ENCODE measurements at regions not wholly inside any gene's neighbourhood (a gene's known extent, or its start where the extent isn't known, plus 50 kb on each side); places are given as distances from the start of the nearest gene placed in this dataset.
A peak's percentile ranks its signal among the peaks of the same experiment; 100 is the strongest.

GRCh38 chr5:148720257-148720656 lies 65.9 kb upstream of the HTR4 start:
- DNase-seq, result no peak
- Histone ChIP-seq H3K4me1 (no peaks in the 10 kb centered on the region; the same call in 1 of the 2 replicates), H3K36me3 (no peaks in the 10 kb centered on the region), H3K27me3 (no peaks in the 10 kb centered on the region), H3K9me3 (no peaks in the 10 kb centered on the region), H3K4me3 (ENCODE audit: low read depth, low read length) (no peak overlapping the region)
- TF ChIP-seq CTCF (IDR thresholded peaks at IDR 0.05; ENCODE audit: low read depth, low read length), result no peak

GRCh38 chr5:148723143-148723542 lies 68.8 kb upstream of the HTR4 start:
- TF ChIP-seq CTCF (IDR thresholded peaks at IDR 0.05; ENCODE audit: low read depth, low read length), result no peak
- no peak overlapping the region for H3K4me3 ChIP-seq (ENCODE audit: low read depth, low read length)
- no peak for DNase-seq
- no peaks in the 10 kb centered on the region for H3K9me3 ChIP-seq
- H3K4me1 ChIP-seq, result peaks cover under 1% of the 10 kb centered on the region
- H3K27me3 ChIP-seq, result no peaks in the 10 kb centered on the region
- no peaks in the 10 kb centered on the region for H3K36me3 ChIP-seq

- peaks cover 3% of the 10 kb centered on the region for H3K4me1 ChIP-seq
- H3K4me3 ChIP-seq (ENCODE audit: low read depth, low read length), result no peak overlapping the region
- H3K27me3 ChIP-seq, result no peaks in the 10 kb centered on the region
- no peak for DNase-seq
- H3K36me3 ChIP-seq, result no peaks in the 10 kb centered on the region
- H3K9me3 ChIP-seq, result no peaks in the 10 kb centered on the region
- TF ChIP-seq CTCF (IDR thresholded peaks at IDR 0.05; ENCODE audit: low read depth, low read length), result no peak
These were observed 71.3 kb upstream of the HTR4 start for GRCh38 chr5:148725675-148726074.

- Histone ChIP-seq H3K4me1 (peaks cover 3% of the 10 kb centered on the region), H3K36me3 (no peaks in the 10 kb centered on the region), H3K9me3 (no peaks in the 10 kb centered on the region), H3K4me3 (ENCODE audit: low read depth, low read length) (no peak overlapping the region), H3K27me3 (no peaks in the 10 kb centered on the region)
- DNase-seq, result no peak
- TF ChIP-seq CTCF (IDR thresholded peaks at IDR 0.05; ENCODE audit: low read depth, low read length), result peak; percentile 51
These were observed 74.9 kb upstream of the HTR4 start for GRCh38 chr5:148729182-148729581.

GRCh38 chr5:148730270-148730669 lies 75.9 kb upstream of the HTR4 start:
- Histone ChIP-seq H3K27me3 (no peaks in the 10 kb centered on the region), H3K9me3 (no peaks in the 10 kb centered on the region), H3K4me1 (peaks cover 6% of the 10 kb centered on the region), H3K4me3 (ENCODE audit: low read depth, low read length) (no peak overlapping the region), H3K36me3 (no peaks in the 10 kb centered on the region)
- DNase-seq, result no peak
- TF ChIP-seq CTCF (IDR thresholded peaks at IDR 0.05; ENCODE audit: low read depth, low read length), result no peak

- H3K4me3 ChIP-seq (ENCODE audit: low read depth, low read length), result peak overlapping the region; percentile 15; the same call in 1 of the 2 replicates
- H3K36me3 ChIP-seq, result no peaks in the 10 kb centered on the region
- TF ChIP-seq CTCF (IDR thresholded peaks at IDR 0.05; ENCODE audit: low read depth, low read length), result peak; percentile 88
- peaks cover 6% of the 10 kb centered on the region for H3K4me1 ChIP-seq
- peak; percentile 83 for DNase-seq
- no peaks in the 10 kb centered on the region for H3K9me3 ChIP-seq
- H3K27me3 ChIP-seq, result no peaks in the 10 kb centered on the region
These were observed 76.9 kb upstream of the HTR4 start for GRCh38 chr5:148730942-148731898.
